Sigmoid colon (tissue), 6 donors: ENCODE measurements at regions not wholly inside any gene's neighbourhood (a gene's known extent, or its start where the extent isn't known, plus 50 kb on each side); places are given as distances from the start of the nearest gene placed in this dataset.
A peak's percentile ranks its signal among the peaks of the same experiment; 100 is the strongest.

Source experiments
- DNase-seq: peaks from one replicate; pipeline ENCODE4 v3.0.0-alpha.2; 2019
- H3K27ac ChIP-seq, 4 donors: fragments of 200-600 bp; sonication (generic); one replicate each; pipeline ENCODE4 v1.5.1; 2016 to 2019; ENCODE audit warnings: mild to moderate bottlenecking in 1 of 4
- H3K27me3 ChIP-seq, 3 donors: fragments of 200-600 bp; sonication (generic); one replicate each; pipeline ENCODE4 v1.5.1; 2019; ENCODE audit warnings: mild to moderate bottlenecking in 1 of 3
- H3K36me3 ChIP-seq, 4 donors: fragments of 200-600 bp; sonication (generic); one replicate each; pipeline ENCODE4 v1.5.1; 2016 to 2019
- H3K4me1 ChIP-seq, 4 donors: fragments of 200-600 bp; sonication (generic); one replicate each; pipeline ENCODE4 v1.5.1; 2017 to 2019
- H3K4me3 ChIP-seq, 4 donors: fragments of 200-600 bp; sonication (generic); one replicate each; pipeline ENCODE4 v1.5.1; 2017 to 2019; ENCODE audit warnings: mild to moderate bottlenecking in 2 of 4, moderate library complexity in 1 of 4
- H3K9me3 ChIP-seq, 4 donors: fragments of 200-600 bp in 3 of 4; sonication (generic) in 3 of 4; one replicate each; pipeline versions ENCODE4 v1.5.1 to v1.6.1; 2013 to 2019
- EP300 ChIP-seq, 4 donors: sonication (generic); formaldehyde crosslinking; IDR thresholded peaks; one replicate each; pipeline ENCODE4 v1.6.1; 2017; ENCODE audit warnings: antibody characterized with exemption in 4 of 4
- POLR2A ChIP-seq, 2 donors: fragments of 450-650 bp; IDR thresholded peaks; one replicate each; pipeline ENCODE4 v1.6.1; 2016; ENCODE audit warnings: antibody characterized with exemption in 2 of 2, mild to moderate bottlenecking in 2 of 2, moderate library complexity in 2 of 2
- POLR2AphosphoS5 ChIP-seq, 4 donors: sonication (generic); formaldehyde crosslinking; IDR thresholded peaks; one replicate each; pipeline ENCODE4 v1.6.1; 2017; ENCODE audit warnings: antibody characterized with exemption in 4 of 4
- WGBS, 2 donors: extraction: QIAGEN DNeasy Blood & Tissue Kit; methylation state at CpG; one replicate each; pipeline ENCODE4 v1.1.7; 2013; 5-methylcytosine and 5-hydroxymethylcytosine counted together
- intact Hi-C: fragments of 100-400 bp; cut with DNase I; formaldehyde crosslinking; loops from one replicate; pipeline ENCODE4 v1.15.1; 2023
- TF ChIP-seq, protein P1 (sequence below), 4 experiments: fragments of 450-650 bp in 3 of 4; fragments of 200-600 bp in 1 of 4; IDR thresholded peaks; one replicate each; pipeline ENCODE4 v1.5.1; 2016 to 2019; ENCODE audit warnings: antibody characterized with exemption in 4 of 4, mild to moderate bottlenecking in 3 of 4, moderate library complexity in 2 of 4
- donor health status: healthy with polysubstance abuse.
- donor health status: healthy.

DNA sequence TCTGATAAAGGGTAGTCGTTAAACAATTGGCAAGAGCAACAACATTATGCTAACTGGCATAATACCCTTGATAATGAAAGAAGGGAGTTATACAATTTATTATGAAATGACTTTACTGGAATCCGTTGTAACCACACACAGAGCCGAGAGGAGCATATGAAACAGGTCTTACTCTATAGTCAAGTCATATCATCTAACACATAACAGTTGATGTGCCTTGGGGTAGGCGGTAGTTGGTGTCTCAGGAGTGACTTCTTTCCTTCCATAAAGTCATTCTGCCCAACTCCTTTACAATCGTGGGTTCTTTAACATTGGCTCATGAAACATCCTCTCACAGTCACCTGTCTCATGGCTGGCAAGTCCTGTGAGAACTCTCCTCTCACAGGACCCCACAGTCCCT is 225.2 kb downstream of the LTN1 start:
- no peak for DNase-seq
- Histone ChIP-seq H3K27ac (peak overlapping the region in 1 of 4 donors; percentile 86), H3K4me1 (peaks cover 0 to 58% (median 35%) of the 10 kb centered on the region in 4 donors), H3K27me3 (no peaks in the 10 kb centered on the region), H3K9me3 (no peaks in the 10 kb centered on the region), H3K36me3 (no peaks in the 10 kb centered on the region), H3K4me3 (no peak overlapping the region)
- 91 to 92% methylated on average over 5 of the region's 5 CpGs for WGBS, 2 donors
- TF ChIP-seq POLR2AphosphoS5 (IDR thresholded peaks at IDR 0.05) (no peak), EP300 (IDR thresholded peaks at IDR 0.05) (no peak), POLR2A (IDR thresholded peaks at IDR 0.05) (no peak)
- TF ChIP-seq, protein P1, sequence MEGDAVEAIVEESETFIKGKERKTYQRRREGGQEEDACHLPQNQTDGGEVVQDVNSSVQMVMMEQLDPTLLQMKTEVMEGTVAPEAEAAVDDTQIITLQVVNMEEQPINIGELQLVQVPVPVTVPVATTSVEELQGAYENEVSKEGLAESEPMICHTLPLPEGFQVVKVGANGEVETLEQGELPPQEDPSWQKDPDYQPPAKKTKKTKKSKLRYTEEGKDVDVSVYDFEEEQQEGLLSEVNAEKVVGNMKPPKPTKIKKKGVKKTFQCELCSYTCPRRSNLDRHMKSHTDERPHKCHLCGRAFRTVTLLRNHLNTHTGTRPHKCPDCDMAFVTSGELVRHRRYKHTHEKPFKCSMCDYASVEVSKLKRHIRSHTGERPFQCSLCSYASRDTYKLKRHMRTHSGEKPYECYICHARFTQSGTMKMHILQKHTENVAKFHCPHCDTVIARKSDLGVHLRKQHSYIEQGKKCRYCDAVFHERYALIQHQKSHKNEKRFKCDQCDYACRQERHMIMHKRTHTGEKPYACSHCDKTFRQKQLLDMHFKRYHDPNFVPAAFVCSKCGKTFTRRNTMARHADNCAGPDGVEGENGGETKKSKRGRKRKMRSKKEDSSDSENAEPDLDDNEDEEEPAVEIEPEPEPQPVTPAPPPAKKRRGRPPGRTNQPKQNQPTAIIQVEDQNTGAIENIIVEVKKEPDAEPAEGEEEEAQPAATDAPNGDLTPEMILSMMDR (IDR thresholded peaks at IDR 0.05) = no peak
- intact Hi-C loops = no loop called here

DNA sequence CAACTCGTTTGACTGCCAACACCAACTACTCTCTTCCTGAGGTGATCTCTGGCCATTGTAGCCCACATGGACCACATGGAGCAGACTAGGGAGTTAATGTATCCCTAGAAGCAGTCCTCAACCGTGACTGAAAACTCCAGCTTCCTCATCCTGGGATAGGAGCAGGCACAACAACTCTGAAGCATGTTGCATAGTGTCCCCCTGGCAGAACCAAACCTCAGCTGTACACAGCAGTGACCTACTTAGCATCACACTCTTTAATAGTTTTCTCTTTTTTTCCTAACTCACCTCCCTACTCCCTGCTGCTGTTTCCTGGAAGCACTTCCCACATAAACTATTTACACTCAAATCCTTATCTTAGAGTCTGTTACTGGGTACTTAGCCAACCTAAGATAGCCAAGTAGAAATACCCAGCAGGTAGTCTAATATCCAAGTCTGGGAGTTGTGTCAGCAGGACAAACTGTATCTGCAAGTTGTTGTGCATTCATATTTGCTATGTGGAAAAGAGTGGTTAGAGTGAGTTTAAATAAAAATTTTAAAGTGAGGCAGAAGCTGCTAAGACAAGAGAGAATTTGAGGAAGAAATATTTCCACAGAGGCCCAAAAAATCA is 228.8 kb downstream of the LTN1 start:
- no peaks in the 10 kb centered on the region for H3K27me3 ChIP-seq
- no peaks in the 10 kb centered on the region for H3K36me3 ChIP-seq
- no peaks in the 10 kb centered on the region for H3K9me3 ChIP-seq
- no peak for DNase-seq
- H3K27ac ChIP-seq = peak overlapping the region in 3 of 4 donors; percentile 47 to 89 (median 66)
- TF ChIP-seq, protein P1 (IDR thresholded peaks at IDR 0.05) = no peak
- TF ChIP-seq POLR2AphosphoS5 (IDR thresholded peaks at IDR 0.05) (no peak), POLR2A (IDR thresholded peaks at IDR 0.05) (no peak), EP300 (IDR thresholded peaks at IDR 0.05) (no peak)
- 39 to 59% methylated on average over 2 of the region's 2 CpGs for WGBS, 2 donors
- intact Hi-C loops = no loop called here
- H3K4me3 ChIP-seq = no peak overlapping the region
- H3K4me1 ChIP-seq = peaks cover 0 to 41% (median 30%) of the 10 kb centered on the region in 4 donors

DNA sequence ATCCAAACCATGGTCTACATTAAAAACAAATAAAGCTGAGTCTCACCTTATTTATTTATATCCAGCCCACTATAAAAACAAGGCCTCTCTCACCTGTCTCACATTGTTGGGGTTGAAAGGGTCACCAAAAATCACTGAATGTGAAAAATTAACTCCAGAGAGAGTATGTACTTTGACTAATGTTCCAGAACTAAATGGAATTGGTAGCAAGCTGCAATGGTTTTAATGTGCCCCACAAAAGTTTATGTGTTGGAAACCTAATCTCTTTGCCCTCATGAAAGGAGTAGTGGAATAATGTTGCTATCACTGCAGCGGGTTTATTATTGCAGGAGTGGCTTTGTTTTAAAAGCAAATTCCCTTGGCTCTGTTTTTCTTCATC is 230.3 kb downstream of the LTN1 start:
- TF ChIP-seq POLR2AphosphoS5 (IDR thresholded peaks at IDR 0.05) (no peak), POLR2A (IDR thresholded peaks at IDR 0.05) (no peak), EP300 (IDR thresholded peaks at IDR 0.05) (no peak)
- TF ChIP-seq, protein P1 (IDR thresholded peaks at IDR 0.05) = no peak
- Histone ChIP-seq H3K4me3 (no peak overlapping the region), H3K9me3 (no peaks in the 10 kb centered on the region), H3K4me1 (peaks cover 0 to 49% (median 39%) of the 10 kb centered on the region in 4 donors), H3K27ac (peak overlapping the region; percentile 47 to 89 (median 62)), H3K36me3 (no peaks in the 10 kb centered on the region), H3K27me3 (no peaks in the 10 kb centered on the region)
- DNase-seq = no peak
- 52 to 92% methylated on average over 1 of the region's 1 CpG for WGBS, 2 donors
- intact Hi-C loops = no loop called here

DNA sequence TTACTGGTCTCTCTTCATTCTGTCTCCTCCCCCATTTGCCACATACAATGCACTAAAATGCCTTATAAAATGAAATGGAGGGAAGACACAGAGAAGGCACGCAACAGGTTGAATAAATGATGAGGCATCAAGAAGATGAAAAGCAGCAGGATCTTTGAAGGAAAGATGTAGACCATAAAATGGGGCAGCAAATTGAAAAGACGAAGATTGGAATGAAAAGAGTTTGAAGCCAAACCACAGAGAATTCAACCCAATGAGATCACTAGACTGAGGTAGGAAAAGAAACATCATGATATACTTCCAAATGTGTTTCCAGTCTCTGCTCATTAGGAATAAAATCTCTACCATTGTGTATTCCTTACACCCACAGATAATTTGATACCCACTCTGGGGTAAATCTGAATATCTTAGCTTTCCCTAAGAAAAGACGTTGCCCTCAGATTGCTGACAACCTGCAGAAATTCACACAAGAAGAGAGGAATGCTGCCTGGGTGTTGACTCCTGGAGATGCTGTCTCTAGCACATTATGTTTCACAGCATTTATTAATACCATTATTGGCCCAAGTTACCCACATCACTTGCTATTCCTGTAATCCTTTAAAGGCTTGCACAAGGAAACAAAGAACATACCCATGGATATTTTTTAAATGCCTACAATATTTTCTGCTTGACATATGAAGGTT is 230.9 kb downstream of the LTN1 start:
- Histone ChIP-seq H3K4me1 (peaks cover 0 to 49% (median 39%) of the 10 kb centered on the region in 4 donors), H3K27ac (peak overlapping the region; percentile 47 to 89 (median 62)), H3K4me3 (no peak overlapping the region), H3K9me3 (no peaks in the 10 kb centered on the region), H3K27me3 (no peaks in the 10 kb centered on the region), H3K36me3 (no peaks in the 10 kb centered on the region)
- no peak for TF ChIP-seq POLR2AphosphoS5 (IDR thresholded peaks at IDR 0.05)
- TF ChIP-seq, protein P1 (IDR thresholded peaks at IDR 0.05) = no peak
- TF ChIP-seq EP300 (IDR thresholded peaks at IDR 0.05) = no peak
- no peak for TF ChIP-seq POLR2A (IDR thresholded peaks at IDR 0.05)
- no peak for DNase-seq
- intact Hi-C loops = no loop called here
- WGBS, 2 donors = 61 to 73% methylated on average over 3 of the region's 3 CpGs
